ENCODE measurements at regions not wholly inside any gene's neighbourhood (a gene's known extent, or its start where the extent isn't known, plus 50 kb on each side); places are given as distances from the start of the nearest gene placed in this dataset.

DNA sequence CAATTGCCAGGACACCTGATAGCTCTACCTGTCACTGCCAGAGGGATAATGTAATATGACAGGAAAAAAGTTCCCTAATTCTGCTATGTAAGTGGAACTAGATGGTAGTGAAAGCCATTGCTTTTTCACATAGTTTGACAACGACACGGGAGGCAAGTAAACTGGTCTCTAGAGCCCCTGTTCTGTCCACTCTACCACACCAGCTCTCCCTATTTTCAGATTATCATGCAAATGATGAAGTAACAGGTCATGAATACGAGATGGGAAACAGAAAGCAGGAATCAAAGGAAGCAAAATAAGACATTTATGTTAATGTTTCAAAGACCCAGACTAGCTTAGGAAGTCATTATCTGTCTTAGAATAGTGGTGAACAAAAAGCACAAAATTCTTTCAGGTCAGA, 56.2 kb downstream of the TAF11L14 start:
- ChIA-PET POLR2A (no interaction called here), CTCF (no interaction called here)
- no peak overlapping the region for H3K4me3 Mint-ChIP-seq
- H3K27me3 Mint-ChIP-seq = no peaks in the 10 kb centered on the region
- no peak for DNase-seq
- intact Hi-C loops (cut with micrococcal nuclease) = no loop called here
- H3K9me3 Mint-ChIP-seq = peaks cover 9% of the 10 kb centered on the region
- no peaks in the 10 kb centered on the region for H3K36me3 Mint-ChIP-seq
- H3K27ac Mint-ChIP-seq = no peak overlapping the region
- H3K4me1 Mint-ChIP-seq (ENCODE audit: low read depth) = no peaks in the 10 kb centered on the region

DNA sequence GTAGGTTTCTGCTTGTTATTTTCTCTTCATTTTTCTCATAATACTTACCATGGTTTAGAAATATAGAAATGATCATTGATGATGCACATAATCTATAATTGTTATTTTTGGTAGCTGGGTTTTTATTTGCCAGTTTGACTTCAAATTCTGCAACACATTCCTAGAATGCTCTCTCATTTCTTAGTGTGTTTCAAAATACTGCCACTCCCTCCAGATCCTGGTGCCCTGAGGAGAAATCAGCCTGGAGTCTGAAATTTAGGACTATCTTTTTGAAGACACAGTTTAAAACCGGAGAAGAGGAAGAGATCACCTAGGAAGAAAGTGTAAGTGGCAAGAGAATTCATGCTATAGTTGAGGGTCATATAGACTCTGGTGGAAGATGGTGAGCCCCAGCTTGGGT, 57.5 kb downstream of the TAF11L14 start:
- ChIA-PET POLR2A (no interaction called here), CTCF (no interaction called here)
- H3K27ac Mint-ChIP-seq = no peak overlapping the region
- H3K4me3 Mint-ChIP-seq = no peak overlapping the region
- no peaks in the 10 kb centered on the region for H3K27me3 Mint-ChIP-seq
- H3K36me3 Mint-ChIP-seq = no peaks in the 10 kb centered on the region
- no peaks in the 10 kb centered on the region for H3K4me1 Mint-ChIP-seq (ENCODE audit: low read depth)
- peaks cover 9% of the 10 kb centered on the region for H3K9me3 Mint-ChIP-seq
- intact Hi-C loops (cut with micrococcal nuclease) = no loop called here
- DNase-seq = no peak

DNA sequence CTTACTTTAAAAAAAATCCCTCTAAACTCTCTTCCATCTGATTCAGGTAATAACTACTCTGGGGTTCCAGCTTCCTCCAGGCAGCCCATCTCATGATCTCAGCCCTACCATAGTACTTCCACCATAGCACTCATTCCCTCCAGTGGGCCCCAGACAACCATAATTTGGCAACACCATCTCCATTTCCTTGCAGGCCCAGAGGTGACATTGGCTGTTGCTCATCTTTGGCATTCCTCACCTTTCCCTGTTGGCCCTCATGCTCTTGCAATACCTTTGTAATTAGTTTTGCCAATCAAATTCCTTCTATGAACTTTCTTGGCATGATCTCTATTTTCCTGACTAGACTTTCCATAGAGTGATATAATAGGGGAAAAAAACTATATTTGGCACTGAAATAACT, 60.1 kb downstream of the TAF11L14 start:
- POLR2A ChIA-PET = no interaction called here
- Mint-ChIP-seq H3K36me3 (no peaks in the 10 kb centered on the region), H3K9me3 (peaks cover 7% of the 10 kb centered on the region), H3K27ac (no peak overlapping the region), H3K4me1 (ENCODE audit: low read depth) (no peaks in the 10 kb centered on the region), H3K27me3 (no peaks in the 10 kb centered on the region), H3K4me3 (no peak overlapping the region)
- intact Hi-C loops (cut with micrococcal nuclease) = no loop called here
- no peak for DNase-seq
- CTCF ChIA-PET = interaction anchor here (0.6 kb wide), 1 partner anchor 359 kb away, joined by 3 read pairs; no protein-coding TSS in a partner anchor

DNA sequence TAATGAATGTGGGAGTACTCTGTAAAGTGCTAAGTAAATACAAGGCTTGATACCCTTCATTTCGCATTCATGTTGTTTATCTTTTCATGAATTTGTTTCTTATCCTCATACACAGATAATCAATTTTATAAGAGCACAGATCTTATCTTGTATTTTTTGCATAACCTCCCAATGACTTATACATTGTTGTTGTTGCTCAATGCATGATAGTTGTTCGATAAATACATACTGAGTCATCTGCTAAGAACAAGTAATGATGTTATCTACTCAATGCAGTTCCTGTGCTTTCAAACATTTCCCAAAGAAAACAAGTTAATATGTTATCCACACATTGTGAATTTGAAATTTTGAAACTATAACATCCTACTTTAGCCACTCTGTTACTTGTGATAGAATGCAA, 60.7 kb downstream of the TAF11L14 start:
- Mint-ChIP-seq H3K9me3 (peaks cover 7% of the 10 kb centered on the region), H3K4me1 (ENCODE audit: low read depth) (no peaks in the 10 kb centered on the region), H3K27ac (no peak overlapping the region), H3K27me3 (no peaks in the 10 kb centered on the region), H3K36me3 (no peaks in the 10 kb centered on the region), H3K4me3 (no peak overlapping the region)
- POLR2A ChIA-PET = no interaction called here
- no peak for DNase-seq
- intact Hi-C loops (cut with micrococcal nuclease) = no loop called here
- CTCF ChIA-PET = interaction anchor here (0.6 kb wide), 1 partner anchor 359 kb away, joined by 3 read pairs; no protein-coding TSS in a partner anchor

DNA sequence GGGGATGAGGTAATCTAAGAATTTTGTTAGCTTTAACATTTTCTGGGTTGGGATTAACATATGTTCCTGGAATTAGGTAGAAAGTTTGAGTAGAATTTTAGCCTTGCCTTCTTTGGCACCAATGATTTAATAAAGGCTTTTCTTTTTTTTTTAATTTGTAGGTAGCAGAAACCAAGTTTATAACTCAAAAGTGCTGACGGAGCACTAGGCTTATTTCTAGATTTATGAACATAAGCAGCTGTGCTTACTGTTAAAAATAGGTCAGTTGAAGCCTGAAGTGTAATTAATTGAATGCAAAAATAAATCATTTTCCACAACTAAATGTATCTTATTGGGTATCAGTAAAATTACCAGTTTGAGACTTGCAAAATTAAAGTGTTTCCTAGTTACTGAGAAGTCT, 62.4 kb downstream of the TAF11L14 start:
- DNase-seq = no peak

DNA sequence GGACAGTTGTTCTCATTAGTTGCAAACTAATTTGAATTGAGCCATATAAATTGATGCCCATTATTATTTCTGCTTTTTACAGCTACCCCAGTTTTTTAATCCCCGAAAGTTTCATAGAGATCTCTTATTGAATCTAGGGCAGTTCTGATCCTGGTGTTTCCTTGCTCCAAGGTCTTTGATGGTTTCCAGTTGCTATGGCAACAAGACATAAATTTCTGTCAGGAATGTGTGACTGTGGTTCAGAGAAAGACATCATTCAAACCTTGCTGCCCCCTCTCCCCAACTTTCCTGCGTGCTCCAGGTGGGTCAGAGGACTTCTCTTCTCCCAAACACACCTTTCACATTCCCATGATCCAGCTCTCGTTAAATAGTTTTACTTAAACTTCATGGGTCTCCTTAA, 63.4 kb downstream of the TAF11L14 start:
- intact Hi-C loops (cut with micrococcal nuclease) = no loop called here
- Mint-ChIP-seq H3K27ac (no peak overlapping the region), H3K4me3 (no peak overlapping the region), H3K27me3 (no peaks in the 10 kb centered on the region), H3K36me3 (no peaks in the 10 kb centered on the region), H3K9me3 (peaks cover 4% of the 10 kb centered on the region), H3K4me1 (ENCODE audit: low read depth) (no peaks in the 10 kb centered on the region)
- POLR2A ChIA-PET = no interaction called here
- no peak for DNase-seq
- CTCF ChIA-PET = interaction anchor here (0.6 kb wide), 1 partner anchor 36 kb away, joined by 3 read pairs; no protein-coding TSS in a partner anchor

More for the DNA sequence above, 62.4 kb downstream of the TAF11L14 start:
- no peaks in the 10 kb centered on the region for H3K27me3 Mint-ChIP-seq
- ChIA-PET CTCF (no interaction called here), POLR2A (no interaction called here)
- H3K27ac Mint-ChIP-seq = no peak overlapping the region
- peaks cover 7% of the 10 kb centered on the region for H3K9me3 Mint-ChIP-seq
- no peak overlapping the region for H3K4me3 Mint-ChIP-seq
- no peaks in the 10 kb centered on the region for H3K4me1 Mint-ChIP-seq (ENCODE audit: low read depth)
- intact Hi-C loops (cut with micrococcal nuclease) = no loop called here
- H3K36me3 Mint-ChIP-seq = no peaks in the 10 kb centered on the region

DNA sequence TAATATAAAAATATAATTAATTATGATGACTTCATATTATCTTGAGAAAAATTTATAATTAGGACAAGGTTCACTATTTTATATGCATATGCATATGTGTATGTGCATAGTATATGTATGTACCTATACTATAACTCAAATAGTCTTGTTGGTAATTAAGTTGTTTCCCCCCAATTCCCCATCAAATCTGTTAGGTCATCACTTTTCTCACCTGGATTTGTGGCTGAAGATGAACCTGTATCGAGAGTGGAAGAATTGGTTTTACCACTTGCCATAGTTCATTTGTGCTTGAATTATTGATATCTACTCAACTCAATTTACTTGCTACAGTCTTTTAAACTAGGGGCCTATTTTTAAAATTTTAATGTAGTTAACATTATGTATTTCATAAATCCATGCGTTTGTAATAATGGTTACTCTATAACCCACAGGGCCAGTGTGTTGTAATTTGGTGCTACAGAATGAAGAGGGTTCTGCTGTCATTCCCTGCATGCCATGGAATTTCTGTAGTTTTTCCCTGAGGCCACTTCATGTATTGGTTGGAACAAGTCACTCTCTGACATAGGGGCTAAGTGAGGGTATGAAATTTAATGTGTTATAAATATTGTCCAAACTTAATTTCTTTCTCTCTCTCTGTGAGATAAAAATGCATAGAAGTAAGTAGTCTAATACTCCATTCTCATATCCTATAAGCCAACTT, 74.9 kb downstream of the TAF11L14 start:
- Mint-ChIP-seq H3K27me3 (no peaks in the 10 kb centered on the region), H3K36me3 (no peaks in the 10 kb centered on the region), H3K4me3 (no peak overlapping the region), H3K9me3 (peaks cover 15% of the 10 kb centered on the region), H3K27ac (no peak overlapping the region), H3K4me1 (ENCODE audit: low read depth) (no peaks in the 10 kb centered on the region)
- intact Hi-C loops (cut with micrococcal nuclease) = no loop called here
- DNase-seq = no peak
- ChIA-PET CTCF (no interaction called here), POLR2A (no interaction called here)

DNA sequence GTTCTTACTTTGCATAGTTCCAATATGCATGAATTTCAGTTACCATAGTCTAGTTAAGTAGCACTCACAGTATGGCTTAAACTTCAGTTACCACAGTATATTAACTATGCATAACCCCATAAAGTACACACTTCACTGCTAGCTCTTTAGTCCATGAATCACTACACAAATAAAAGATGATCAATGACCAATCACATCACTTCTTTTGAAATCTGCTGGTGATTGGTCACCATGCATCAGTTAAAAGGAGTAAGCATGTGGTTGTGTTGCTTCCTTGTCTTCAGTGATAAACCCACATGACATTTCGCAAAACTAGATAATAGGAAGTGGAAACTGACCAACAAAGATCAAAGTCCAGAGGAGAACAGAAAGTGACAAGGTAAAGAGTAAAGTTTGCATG, 79.0 kb downstream of the TAF11L14 start:
- no peak overlapping the region for H3K4me3 Mint-ChIP-seq
- no peaks in the 10 kb centered on the region for H3K27me3 Mint-ChIP-seq
- ChIA-PET POLR2A (no interaction called here), CTCF (no interaction called here)
- no peaks in the 10 kb centered on the region for H3K36me3 Mint-ChIP-seq
- no peak for DNase-seq
- intact Hi-C loops (cut with micrococcal nuclease) = no loop called here
- no peaks in the 10 kb centered on the region for H3K4me1 Mint-ChIP-seq (ENCODE audit: low read depth)
- no peak overlapping the region for H3K27ac Mint-ChIP-seq
- H3K9me3 Mint-ChIP-seq = peaks cover 25% of the 10 kb centered on the region

DNA sequence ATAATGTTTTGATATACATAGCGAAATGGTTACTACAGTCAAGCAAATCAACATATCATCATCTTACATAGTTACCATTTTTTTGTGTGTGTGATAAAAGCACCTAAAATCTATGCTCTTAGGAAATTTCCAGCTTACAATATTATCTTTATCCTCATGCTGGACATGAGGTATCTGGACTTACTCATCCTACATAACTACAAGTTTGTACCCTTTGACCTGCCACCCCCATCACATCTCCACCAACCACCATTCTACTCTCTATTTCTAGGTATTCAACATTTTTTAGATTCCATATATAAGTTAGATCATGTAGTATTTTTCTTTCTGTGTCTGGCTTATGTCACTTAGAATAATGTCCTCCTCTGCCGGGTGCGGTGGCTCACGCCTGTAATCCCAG, 79.9 kb downstream of the TAF11L14 start:
- Mint-ChIP-seq H3K4me3 (no peak overlapping the region), H3K4me1 (ENCODE audit: low read depth) (no peaks in the 10 kb centered on the region), H3K9me3 (peaks cover 27% of the 10 kb centered on the region), H3K36me3 (no peaks in the 10 kb centered on the region), H3K27ac (no peak overlapping the region), H3K27me3 (no peaks in the 10 kb centered on the region)
- intact Hi-C loops (cut with micrococcal nuclease) = no loop called here
- ChIA-PET POLR2A (no interaction called here), CTCF (no interaction called here)
- DNase-seq = no peak

DNA sequence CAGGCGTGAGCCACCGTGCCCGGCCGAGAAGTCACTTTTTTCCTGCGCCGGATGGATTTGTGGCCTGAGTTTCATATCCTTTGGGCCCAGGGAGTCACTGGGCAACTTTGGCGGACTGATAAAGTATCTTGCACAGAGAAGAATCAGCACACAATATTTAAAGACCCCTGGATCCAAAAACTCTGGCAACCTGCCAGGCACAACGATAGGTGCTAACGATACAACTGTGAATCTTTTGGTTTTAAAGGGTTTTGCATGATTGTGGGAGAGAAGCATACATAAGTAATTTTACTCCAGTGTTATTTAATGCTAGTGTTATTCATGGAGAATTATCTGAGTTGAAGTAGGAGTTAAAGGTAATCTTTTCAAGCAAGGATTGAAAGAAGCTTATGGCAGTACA, 85.3 kb downstream of the TAF11L14 start:
- H3K9me3 Mint-ChIP-seq = peaks cover 15% of the 10 kb centered on the region
- intact Hi-C loops (cut with micrococcal nuclease) = no loop called here
- no peak overlapping the region for H3K4me3 Mint-ChIP-seq
- no peaks in the 10 kb centered on the region for H3K36me3 Mint-ChIP-seq
- no peaks in the 10 kb centered on the region for H3K4me1 Mint-ChIP-seq (ENCODE audit: low read depth)
- ChIA-PET POLR2A (no interaction called here), CTCF (no interaction called here)
- no peak overlapping the region for H3K27ac Mint-ChIP-seq
- no peaks in the 10 kb centered on the region for H3K27me3 Mint-ChIP-seq
- DNase-seq = no peak

DNA sequence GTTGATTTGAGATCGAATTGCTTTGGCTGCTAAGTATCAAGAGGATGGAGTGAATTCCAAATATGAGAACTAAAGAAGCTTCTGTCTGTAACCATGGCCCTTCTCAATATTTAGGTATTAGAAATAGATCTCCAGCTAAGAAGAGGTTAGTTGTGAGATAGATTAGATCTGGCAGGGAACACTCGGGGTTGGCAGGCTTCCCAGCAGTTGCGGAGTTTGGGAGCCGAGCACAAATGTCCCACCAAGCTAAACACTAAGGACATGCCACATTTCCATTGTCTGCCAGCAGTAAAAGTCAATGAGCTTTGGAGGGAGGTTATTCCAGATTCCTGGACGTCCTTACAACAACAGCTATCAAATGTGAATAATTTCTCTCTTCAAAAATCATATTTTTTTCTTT, 85.8 kb downstream of the TAF11L14 start:
- H3K36me3 Mint-ChIP-seq = no peaks in the 10 kb centered on the region
- no peaks in the 10 kb centered on the region for H3K4me1 Mint-ChIP-seq (ENCODE audit: low read depth)

DNA sequence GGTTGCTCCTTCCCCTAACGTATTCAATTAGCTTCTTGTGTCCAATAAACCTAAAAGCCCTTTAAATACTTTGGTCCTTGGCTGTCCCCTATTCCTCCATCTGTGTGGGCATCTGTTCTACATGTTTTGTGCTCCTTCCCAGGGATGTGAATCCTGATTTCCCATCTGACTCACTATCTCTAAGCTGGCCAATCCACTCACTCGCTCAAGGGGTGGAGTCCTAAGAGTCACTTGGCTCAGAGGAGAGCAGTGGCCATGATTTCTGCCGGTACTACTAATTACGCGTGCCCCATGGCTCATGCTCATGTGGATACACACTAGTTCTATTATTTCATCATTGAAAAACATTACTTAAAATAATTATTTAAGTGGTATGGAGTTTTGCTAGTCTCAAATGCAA, 89.6 kb downstream of the TAF11L14 start:
- peaks cover 2% of the 10 kb centered on the region for H3K9me3 Mint-ChIP-seq
- no peaks in the 10 kb centered on the region for H3K4me1 Mint-ChIP-seq (ENCODE audit: low read depth)
- no peak overlapping the region for H3K27ac Mint-ChIP-seq
- ChIA-PET CTCF (no interaction called here), POLR2A (no interaction called here)
- H3K36me3 Mint-ChIP-seq = no peaks in the 10 kb centered on the region
- H3K27me3 Mint-ChIP-seq = no peaks in the 10 kb centered on the region
- intact Hi-C loops (cut with micrococcal nuclease) = no loop called here
- no peak for DNase-seq
- H3K4me3 Mint-ChIP-seq = no peak overlapping the region

More for the DNA sequence above, 85.8 kb downstream of the TAF11L14 start:
- ChIA-PET POLR2A (no interaction called here), CTCF (no interaction called here)
- no peak overlapping the region for H3K4me3 Mint-ChIP-seq
- intact Hi-C loops (cut with micrococcal nuclease) = no loop called here
- H3K27ac Mint-ChIP-seq = no peak overlapping the region
- peaks cover 13% of the 10 kb centered on the region for H3K9me3 Mint-ChIP-seq
- H3K27me3 Mint-ChIP-seq = no peaks in the 10 kb centered on the region
- no peak for DNase-seq

DNA sequence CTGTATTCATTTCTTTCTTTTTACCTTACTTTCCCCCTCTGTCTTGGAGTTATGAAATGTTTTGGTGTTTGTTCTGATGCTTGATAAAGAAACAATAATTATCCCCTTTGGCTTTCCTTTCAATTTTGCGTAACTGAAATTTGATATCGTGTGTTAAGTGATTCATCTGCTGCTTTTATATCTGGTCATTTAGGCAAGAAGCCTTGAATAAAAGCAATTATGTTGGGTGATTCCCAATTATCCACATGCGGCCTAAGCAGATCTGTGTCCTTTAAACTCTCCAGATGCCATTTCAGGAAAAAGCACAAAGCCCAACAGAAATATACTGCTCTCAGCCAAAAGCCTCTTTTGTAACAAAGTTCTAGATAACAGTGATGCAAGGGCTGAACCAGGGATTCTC, 92.8 kb downstream of the TAF11L14 start:
- peaks cover 2% of the 10 kb centered on the region for H3K9me3 Mint-ChIP-seq
- intact Hi-C loops (cut with micrococcal nuclease) = no loop called here
- H3K27me3 Mint-ChIP-seq = no peaks in the 10 kb centered on the region
- no peaks in the 10 kb centered on the region for H3K4me1 Mint-ChIP-seq (ENCODE audit: low read depth)
- DNase-seq = no peak
- H3K27ac Mint-ChIP-seq = no peak overlapping the region
- POLR2A ChIA-PET = no interaction called here
- no peaks in the 10 kb centered on the region for H3K36me3 Mint-ChIP-seq
- CTCF ChIA-PET = no interaction called here
- H3K4me3 Mint-ChIP-seq = no peak overlapping the region

Data from activated CD4-positive, alpha-beta memory T cell treated with anti-CD3 and anti-CD28 coated beads for 36 hours (primary cell).